Hepatocyte (in vitro differentiated cells): ENCODE measurements at regions not wholly inside any gene's neighbourhood (a gene's known extent, or its start where the extent isn't known, plus 50 kb on each side); places are given as distances from the start of the nearest gene placed in this dataset.
"Not testable (repeated sequence)": the region's sequence is repeated elsewhere in the genome, so short reads cannot be mapped to it uniquely, and the experiment has no call there.

ENCODE experiments used
- DNase-seq: peaks from one replicate; pipeline ENCODE4 v3.0.0-alpha.2; 2016; ENCODE audit warnings: low spot score
- H2AFZ ChIP-seq: fragments of 200-600 bp; sonication (generic); 2 replicates; pipeline ENCODE4 v1.6.0; 2016; ENCODE audit warnings: antibody characterized with exemption, mild to moderate bottlenecking
- H3K27ac ChIP-seq: fragments of 200-600 bp; sonication (generic); 2 replicates; pipeline ENCODE4 v1.5.1; 2016; ENCODE audit warnings: mild to moderate bottlenecking
- H3K27me3 ChIP-seq: fragments of 200-600 bp; sonication (generic); 2 replicates; pipeline ENCODE4 v1.6.1; 2016
- H3K36me3 ChIP-seq: fragments of 200-600 bp; sonication (generic); replicated peaks from 2 replicates; pipeline ENCODE4 v1.5.1; 2016; ENCODE audit warnings: low read depth; ENCODE audit not compliant: insufficient read depth
- H3K4me1 ChIP-seq: fragments of 200-600 bp; sonication (generic); 2 replicates; pipeline ENCODE4 v1.5.1; 2016; ENCODE audit warnings: mild to moderate bottlenecking, moderate library complexity; ENCODE audit not compliant: insufficient read depth
- H3K4me2 ChIP-seq: fragments of 200-600 bp; sonication (generic); 2 replicates; pipeline ENCODE4 v1.6.0; 2016
- H3K4me3 ChIP-seq: fragments of 200-600 bp; sonication (generic); 2 replicates; pipeline ENCODE4 v1.5.1; 2016; ENCODE audit warnings: mild to moderate bottlenecking
- H3K79me2 ChIP-seq: fragments of 200-600 bp; sonication (generic); 2 replicates; pipeline ENCODE4 v1.6.0; 2017; ENCODE audit warnings: mild to moderate bottlenecking
- H3K9me2 ChIP-seq: fragments of 200-600 bp; sonication (generic); replicated peaks from 2 replicates; pipeline ENCODE4 v1.6.0; 2017; ENCODE audit warnings: mild to moderate bottlenecking; ENCODE audit not compliant: insufficient read depth
- H3K9me3 ChIP-seq: fragments of 200-600 bp; sonication (generic); 2 replicates; pipeline ENCODE4 v1.5.1; 2016; ENCODE audit warnings: low read depth, mild to moderate bottlenecking
- H4K20me1 ChIP-seq: fragments of 200-600 bp; sonication (generic); 2 replicates; pipeline ENCODE4 v1.6.0; 2016; ENCODE audit warnings: mild to moderate bottlenecking; ENCODE audit not compliant: insufficient read depth, poor library complexity, severe bottlenecking
- EZH2 ChIP-seq: fragments of 200-600 bp; sonication (generic); IDR thresholded peaks from 2 replicates; pipeline ENCODE4 v1.6.1; 2016; ENCODE audit warnings: antibody characterized with exemption, mild to moderate bottlenecking, borderline replicate concordance
- EZH2phosphoT487 ChIP-seq: fragments of 200-600 bp; sonication (generic); IDR thresholded peaks from one replicate; pipeline ENCODE4 v1.6.1; 2018; ENCODE audit warnings: antibody characterized with exemption, mild to moderate bottlenecking, low read depth, moderate library complexity; ENCODE audit not compliant: unreplicated experiment, severe bottlenecking
- WGBS: methylation state at CpG from one replicate; pipeline ENCODE4 v1.1.6; 2016; ENCODE audit warnings: low lambda C conversion rate; ENCODE audit errors: missing lambda C conversion rate; 5-methylcytosine and 5-hydroxymethylcytosine counted together
- TF ChIP-seq, protein P1 (sequence below): fragments of 200-600 bp; sonication (generic); IDR thresholded peaks from 2 replicates; pipeline ENCODE4 v1.5.1; 2016; ENCODE audit warnings: antibody characterized with exemption, mild to moderate bottlenecking; ENCODE audit not compliant: poor library complexity

DNA sequence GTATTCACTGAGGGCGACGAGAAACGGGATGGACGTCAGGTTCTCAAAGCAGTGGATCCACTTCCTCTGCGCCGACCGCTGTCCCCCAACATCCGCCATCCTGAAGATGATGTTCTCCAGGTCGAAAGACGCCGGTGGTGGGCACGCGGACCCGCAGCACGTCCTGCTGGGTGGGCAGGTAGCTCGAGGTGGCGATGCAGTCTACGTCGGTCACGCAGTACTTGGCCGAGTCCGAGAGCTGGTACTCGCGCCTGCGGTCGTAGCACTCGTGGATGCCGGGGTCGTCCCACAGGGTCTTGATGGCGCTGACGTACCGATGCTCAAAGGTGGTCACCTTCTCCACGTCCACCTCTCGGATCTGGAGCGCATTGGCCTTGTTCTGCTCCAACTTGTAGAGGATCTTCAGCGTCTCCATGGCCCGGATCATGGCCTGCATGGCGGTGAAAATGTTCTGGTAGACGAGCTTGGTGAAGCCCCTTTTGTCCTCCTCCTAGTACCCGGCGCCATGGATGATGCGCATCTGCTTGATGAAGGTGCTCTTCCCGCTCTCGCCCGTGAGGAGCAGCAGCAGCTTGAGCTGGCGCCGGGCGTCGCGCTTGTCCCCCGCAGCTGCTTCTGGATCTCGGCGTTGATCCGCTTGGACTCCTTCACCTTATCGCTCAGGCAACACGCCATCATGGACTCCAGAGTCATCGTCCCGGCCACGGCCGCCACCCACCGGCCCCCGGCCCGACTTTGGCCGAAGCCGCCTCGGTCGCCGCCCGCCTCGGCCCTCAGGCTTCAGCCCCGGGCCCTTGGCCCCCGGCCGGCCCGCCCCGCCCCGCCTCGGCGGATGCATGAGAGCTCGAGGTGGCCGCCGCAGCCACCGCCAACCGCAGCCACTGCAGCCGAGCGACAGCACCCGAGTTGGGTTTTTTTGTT is 122.9 kb upstream of the KCTD7 start:
- Histone ChIP-seq H3K4me1 (no peaks in the 10 kb centered on the region), H3K79me2 (no peaks in the 10 kb centered on the region), H4K20me1 (no peaks in the 10 kb centered on the region), H3K9me3 (no peaks in the 10 kb centered on the region), H3K36me3 (no peaks in the 10 kb centered on the region), H3K4me3 (no peak overlapping the region), H3K9me2 (no peaks in the 10 kb centered on the region), H2AFZ (no peak overlapping the region), H3K27ac (no peak overlapping the region), H3K27me3 (no peaks in the 10 kb centered on the region), H3K4me2 (no peak overlapping the region)
- TF ChIP-seq EZH2 (no peak), EZH2phosphoT487 (no peak)
- TF ChIP-seq, protein P1, sequence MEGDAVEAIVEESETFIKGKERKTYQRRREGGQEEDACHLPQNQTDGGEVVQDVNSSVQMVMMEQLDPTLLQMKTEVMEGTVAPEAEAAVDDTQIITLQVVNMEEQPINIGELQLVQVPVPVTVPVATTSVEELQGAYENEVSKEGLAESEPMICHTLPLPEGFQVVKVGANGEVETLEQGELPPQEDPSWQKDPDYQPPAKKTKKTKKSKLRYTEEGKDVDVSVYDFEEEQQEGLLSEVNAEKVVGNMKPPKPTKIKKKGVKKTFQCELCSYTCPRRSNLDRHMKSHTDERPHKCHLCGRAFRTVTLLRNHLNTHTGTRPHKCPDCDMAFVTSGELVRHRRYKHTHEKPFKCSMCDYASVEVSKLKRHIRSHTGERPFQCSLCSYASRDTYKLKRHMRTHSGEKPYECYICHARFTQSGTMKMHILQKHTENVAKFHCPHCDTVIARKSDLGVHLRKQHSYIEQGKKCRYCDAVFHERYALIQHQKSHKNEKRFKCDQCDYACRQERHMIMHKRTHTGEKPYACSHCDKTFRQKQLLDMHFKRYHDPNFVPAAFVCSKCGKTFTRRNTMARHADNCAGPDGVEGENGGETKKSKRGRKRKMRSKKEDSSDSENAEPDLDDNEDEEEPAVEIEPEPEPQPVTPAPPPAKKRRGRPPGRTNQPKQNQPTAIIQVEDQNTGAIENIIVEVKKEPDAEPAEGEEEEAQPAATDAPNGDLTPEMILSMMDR, result no peak
- no peak for DNase-seq
- 98% methylated on average over 53 of the region's 86 CpGs for WGBS

DNA sequence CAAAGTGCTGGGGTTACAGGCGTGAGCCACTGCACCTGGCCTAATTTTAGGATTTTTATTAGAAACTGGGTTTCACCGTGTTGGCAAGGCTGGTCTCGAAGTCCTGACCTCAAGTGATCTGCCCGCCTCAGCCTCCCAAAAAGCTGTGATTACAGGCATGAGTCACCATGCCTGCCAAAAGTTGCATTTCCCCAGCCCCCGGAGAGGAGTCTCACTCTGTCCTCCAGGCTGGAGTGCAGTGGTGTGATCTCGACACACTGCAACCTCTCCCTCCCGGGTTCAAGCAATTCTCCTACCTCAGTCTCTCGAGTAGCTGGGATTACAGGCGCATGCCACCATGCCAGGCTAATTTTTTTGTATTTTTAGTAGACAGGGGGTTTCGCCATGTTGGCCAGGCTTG is 122.0 kb upstream of the KCTD7 start:
- H3K27ac ChIP-seq, H3K36me3 ChIP-seq, H3K9me2 ChIP-seq, H2AFZ ChIP-seq, DNase-seq, H3K79me2 ChIP-seq, H3K4me3 ChIP-seq, H3K27me3 ChIP-seq, H3K4me2 ChIP-seq, H3K4me1 ChIP-seq, H4K20me1 ChIP-seq, H3K9me3 ChIP-seq: not testable (repeated sequence)
- WGBS, result 88% methylated on average over 10 of the region's 10 CpGs

DNA sequence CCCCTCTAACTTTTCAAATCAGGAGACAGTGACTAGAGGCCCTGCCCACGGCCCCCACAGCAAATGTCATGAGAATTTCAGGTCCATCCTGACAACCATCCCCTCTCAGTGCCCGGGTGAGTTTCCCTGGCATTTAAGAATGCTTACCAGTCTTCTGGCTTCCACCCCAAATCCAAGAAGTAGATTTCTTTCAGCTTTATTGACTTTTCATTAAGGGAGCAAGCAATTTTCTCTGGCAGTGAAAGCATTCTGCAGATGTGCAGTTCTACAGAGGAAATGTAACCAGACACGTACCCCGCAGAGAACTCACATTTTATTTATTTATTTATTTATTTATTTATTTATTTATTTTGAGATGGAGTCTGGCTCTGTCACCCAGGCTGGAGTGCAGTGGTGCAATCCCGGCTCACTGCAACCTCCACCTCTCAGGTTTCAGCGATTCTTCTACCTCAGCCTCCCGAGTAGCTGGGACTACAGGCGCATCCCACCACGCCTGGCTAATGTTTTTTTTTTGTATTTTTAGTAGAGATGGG is 120.9 kb upstream of the KCTD7 start:
- 89% methylated on average over 9 of the region's 9 CpGs for WGBS

DNA sequence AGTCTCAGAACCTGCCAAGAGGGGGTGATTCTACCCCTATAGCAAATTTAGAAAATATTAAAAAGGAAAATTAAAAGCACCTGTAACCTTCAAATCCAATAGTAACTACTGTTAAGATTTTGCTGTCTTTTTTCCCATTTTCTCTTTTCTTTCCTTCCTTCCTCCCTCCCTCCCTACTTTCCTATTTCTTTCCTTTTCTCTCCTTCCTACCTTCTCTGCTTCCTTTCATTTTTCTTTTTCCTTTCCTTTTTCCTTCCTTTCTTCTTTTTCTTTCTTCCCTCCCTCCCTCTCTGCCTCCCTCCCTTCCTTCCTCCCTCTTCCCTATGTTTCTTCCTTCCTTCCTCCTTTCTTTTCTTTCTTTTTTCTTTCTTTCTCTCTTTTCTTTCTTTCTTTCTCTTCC is 120.2 kb upstream of the KCTD7 start:
- Histone ChIP-seq H3K27ac (no peak overlapping the region), H3K4me2 (no peak overlapping the region), H3K36me3 (no peaks in the 10 kb centered on the region), H3K9me3 (no peaks in the 10 kb centered on the region), H3K9me2 (no peaks in the 10 kb centered on the region), H3K4me3 (no peak overlapping the region), H4K20me1 (no peaks in the 10 kb centered on the region), H3K79me2 (no peaks in the 10 kb centered on the region), H2AFZ (no peak overlapping the region), H3K27me3 (no peaks in the 10 kb centered on the region), H3K4me1 (no peaks in the 10 kb centered on the region)
- TF ChIP-seq EZH2, result no peak
- TF ChIP-seq EZH2phosphoT487, result no peak
- TF ChIP-seq, protein P1, result no peak
- no peak for DNase-seq

More for the DNA sequence above, 120.9 kb upstream of the KCTD7 start:
- Histone ChIP-seq H3K36me3 (no peaks in the 10 kb centered on the region), H3K4me1 (no peaks in the 10 kb centered on the region), H3K27ac (no peak overlapping the region), H4K20me1 (no peaks in the 10 kb centered on the region), H3K9me3 (no peaks in the 10 kb centered on the region), H3K4me2 (no peak overlapping the region), H3K27me3 (no peaks in the 10 kb centered on the region), H2AFZ (no peak overlapping the region), H3K4me3 (no peak overlapping the region), H3K79me2 (no peaks in the 10 kb centered on the region), H3K9me2 (no peaks in the 10 kb centered on the region)
- no peak for DNase-seq
- TF ChIP-seq, protein P1, result no peak
- TF ChIP-seq EZH2phosphoT487 (no peak), EZH2 (no peak)
